GDM1 (cell line): ENCODE measurements at regions not wholly inside any gene's neighbourhood (a gene's known extent, or its start where the extent isn't known, plus 50 kb on each side); places are given as distances from the start of the nearest gene placed in this dataset.
"Not testable (repeated sequence)": the region's sequence is repeated elsewhere in the genome, so short reads cannot be mapped to it uniquely, and the experiment has no call there.

Source experiments
- DNase-seq: peaks from one replicate; lab custom pipeline; 2025; lab: John Stamatoyannopoulos, UW

DNA sequence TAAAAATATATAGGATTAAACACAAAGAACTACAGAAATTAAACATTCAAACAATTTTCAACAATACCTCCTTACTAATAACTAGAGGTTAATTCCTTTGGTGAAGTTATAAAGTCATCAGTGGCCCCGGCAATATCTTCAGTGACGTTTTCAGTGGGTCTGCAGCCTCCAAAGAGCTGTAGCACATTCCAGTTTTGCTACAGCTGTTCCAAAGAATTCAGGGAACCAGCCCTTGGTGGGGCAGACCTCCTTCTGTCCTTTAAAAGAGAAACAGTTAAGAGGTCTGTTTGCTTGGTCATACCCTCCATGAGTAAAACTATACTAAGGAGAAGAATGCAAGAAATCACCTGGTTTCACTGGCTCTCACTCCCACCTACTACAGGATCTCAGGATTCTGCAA is 99.2 kb upstream of the ZDHHC17 start:
- no peak for DNase-seq

GRCh38 chr12:76666290-76666835 is 97.6 kb upstream of the ZDHHC17 start:
- DNase-seq, result no peak

DNA sequence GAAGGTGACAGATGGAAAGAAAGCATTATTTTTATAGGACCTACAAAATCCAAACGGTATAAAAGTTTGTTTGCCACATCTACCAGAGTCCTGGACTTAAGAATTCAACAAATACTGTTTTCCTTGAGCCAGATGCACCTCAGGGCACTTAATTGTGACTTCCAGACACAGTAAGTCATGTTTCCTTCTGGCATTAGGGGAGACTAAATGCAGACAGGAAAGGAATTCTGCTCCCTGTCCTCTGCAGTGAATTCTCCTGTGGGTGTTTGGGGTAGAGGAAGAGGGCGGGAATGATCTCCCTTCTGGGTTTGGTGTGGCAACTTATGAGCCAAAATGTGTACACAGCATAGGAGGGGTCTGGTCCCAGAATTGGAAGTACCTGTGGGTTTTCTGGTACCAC is 93.9 kb upstream of the ZDHHC17 start:
- DNase-seq, result no peak

DNA sequence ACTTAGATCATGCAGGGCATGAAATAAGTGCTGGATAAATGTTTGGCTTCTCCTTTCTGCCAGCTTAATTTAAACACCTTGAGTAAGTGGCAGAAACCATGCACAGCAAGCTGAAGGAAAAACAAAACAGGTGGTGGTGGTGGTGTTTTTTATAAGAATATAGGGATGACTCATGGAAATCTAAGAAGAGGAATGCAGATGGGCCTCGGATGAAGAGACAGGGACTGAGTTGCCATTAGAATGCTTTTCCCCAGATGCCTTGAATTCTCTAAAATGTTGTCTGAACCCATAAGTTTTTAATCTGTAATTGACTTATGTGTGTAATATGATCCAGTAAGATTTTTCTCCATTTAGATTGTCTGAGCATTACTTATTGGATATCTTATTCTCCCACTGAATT is 93.1 kb upstream of the ZDHHC17 start:
- no peak for DNase-seq

- DNase-seq, result no peak
These were observed 89.1 kb upstream of the ZDHHC17 start for GRCh38 chr12:76674669-76675315.

- DNase-seq, result not testable (repeated sequence)
These were observed 87.7 kb upstream of the ZDHHC17 start for GRCh38 chr12:76676261-76676660.

DNA sequence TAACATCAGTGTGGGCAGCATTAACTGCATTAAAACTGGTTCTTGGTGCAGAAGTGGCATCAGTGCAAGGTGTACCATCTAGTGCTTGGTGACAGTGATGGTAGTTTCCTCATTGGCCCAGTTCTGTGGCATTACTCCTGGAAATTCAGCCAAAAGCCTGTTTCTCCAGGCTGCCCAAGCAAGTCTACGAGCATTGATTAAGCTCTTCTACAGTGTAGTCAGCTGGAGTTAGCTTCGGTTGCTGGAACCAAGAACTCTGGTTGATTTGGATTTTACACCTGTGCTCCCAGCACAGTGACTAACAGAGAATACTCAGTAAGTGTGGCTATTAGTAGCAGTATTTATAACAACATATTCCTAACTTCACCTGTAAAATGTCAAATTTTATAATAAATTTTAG is 84.9 kb upstream of the ZDHHC17 start:
- DNase-seq, result no peak

DNA sequence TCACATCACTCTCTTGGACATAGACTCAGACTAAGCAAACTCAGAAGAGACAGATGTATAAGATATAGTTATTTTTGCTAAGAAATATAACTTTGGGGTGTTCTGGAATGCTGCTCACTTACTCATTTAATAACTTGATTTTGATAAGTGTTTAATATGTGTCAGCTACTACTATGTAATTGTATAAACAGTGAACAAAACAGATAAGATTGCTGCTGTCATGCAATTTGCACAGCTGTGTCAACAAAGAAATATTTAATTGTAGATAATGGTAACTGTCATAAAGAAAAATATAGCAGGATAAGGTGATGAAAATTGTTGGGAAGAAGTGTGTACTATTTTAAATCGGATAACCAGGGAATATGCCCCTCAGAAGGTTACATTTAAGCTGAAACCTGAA is 84.1 kb upstream of the ZDHHC17 start:
- DNase-seq, result no peak

DNA sequence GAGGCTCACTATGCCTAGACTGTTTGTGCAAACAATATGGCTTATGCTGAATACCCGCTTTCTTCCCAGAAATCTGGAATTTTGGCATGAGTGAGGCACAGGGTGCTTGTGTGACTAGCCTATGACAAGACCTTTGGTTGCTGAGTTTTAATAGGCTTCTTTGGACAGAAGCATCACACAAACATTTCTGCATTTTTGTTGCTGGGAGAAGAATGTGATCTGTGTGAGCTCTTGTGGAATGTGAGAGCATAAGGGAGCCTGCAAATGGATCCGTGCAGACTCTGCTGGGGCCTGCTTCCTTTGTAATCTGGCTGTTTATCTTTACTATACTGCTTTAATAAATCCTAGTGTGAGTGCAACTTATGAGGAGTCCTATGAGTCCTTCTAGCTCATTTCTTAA is 83.0 kb upstream of the ZDHHC17 start:
- no peak for DNase-seq

GRCh38 chr12:76685246-76685678 is 78.7 kb upstream of the ZDHHC17 start:
- DNase-seq, result no peak

DNA sequence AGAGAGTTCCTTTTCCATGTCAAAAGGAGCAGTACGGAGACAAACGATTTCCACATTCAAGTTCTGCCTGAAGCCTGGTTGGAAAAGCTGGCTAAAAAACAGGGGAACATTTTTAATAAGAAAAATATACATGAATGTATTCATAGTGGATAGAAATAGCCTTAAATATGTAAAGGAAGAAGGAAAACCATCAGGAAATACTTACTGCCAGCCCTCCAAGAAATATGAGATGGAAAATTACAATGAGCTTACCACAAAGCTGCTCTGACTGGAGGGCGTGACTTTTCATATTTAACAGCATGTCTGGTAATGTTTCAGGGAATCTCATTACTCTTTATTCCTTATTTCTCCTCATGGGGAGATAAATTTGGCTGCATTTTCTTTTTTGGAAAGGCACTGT is 75.9 kb upstream of the ZDHHC17 start:
- DNase-seq, result no peak

DNA sequence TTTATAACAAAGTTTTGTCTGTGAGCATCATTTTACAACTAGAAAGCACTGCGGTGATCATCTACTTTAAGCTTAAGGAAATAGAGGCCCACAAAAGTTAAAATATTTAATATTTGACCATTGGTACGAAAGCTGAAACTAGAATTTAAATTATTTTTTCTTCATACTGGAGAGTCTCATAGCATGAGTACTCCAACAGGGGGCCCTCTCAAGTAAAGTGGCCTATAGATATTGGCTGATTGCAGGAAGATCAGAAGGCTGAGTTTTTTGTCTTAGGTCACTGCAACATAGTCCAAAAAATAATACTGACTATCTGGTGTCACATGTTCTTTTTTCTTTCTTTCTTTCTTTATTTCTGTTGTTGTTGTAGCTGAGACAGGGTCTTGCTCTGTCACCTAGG is 75.3 kb upstream of the ZDHHC17 start:
- DNase-seq, result peak; percentile 2

- no peak for DNase-seq
These were observed 72.8 kb upstream of the ZDHHC17 start for GRCh38 chr12:76690921-76691700.

- DNase-seq, result no peak
These were observed 71.1 kb upstream of the ZDHHC17 start for GRCh38 chr12:76692846-76693245.

GRCh38 chr12:76694369-76694768 is 69.5 kb upstream of the ZDHHC17 start:
- DNase-seq, result no peak

DNA sequence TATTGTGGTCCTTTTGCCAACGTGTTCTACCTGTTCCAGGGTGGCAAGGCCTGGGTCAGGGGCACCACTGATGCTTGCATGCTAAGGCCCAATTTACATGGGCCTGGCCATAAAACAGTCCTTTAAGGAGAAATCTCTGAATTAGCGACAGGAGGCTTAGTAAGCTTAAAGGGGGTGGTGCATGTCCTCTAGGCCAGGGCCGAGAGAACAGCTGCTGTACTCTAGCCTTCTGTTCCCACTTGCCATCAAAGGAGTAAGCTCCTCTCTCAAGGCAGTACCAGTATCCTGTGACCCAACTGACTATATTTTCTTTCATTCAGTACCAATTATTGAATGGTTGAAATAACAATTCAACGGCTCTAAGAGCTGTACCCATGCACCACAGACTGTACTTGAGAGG is 67.7 kb upstream of the ZDHHC17 start:
- no peak for DNase-seq

DNA sequence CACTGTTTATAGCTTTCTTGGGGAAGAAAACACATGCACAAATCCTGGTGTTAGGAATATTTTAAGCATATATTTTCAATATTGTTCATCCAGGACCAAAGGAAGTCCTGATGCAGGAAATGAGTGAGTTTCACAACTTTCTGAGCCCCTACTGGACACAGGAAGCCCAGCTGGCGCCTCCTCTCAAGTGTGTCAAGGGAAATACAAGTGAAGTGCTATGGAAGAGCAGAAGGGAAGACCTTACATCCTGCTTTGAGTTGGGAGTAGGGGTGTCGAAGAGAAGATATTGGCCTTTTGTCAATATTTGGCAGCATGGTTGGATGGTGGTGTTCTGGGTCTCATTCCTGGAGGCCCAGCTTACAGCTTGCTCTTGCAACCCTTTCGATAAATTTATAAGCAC is 66.1 kb upstream of the ZDHHC17 start:
- no peak for DNase-seq

DNA sequence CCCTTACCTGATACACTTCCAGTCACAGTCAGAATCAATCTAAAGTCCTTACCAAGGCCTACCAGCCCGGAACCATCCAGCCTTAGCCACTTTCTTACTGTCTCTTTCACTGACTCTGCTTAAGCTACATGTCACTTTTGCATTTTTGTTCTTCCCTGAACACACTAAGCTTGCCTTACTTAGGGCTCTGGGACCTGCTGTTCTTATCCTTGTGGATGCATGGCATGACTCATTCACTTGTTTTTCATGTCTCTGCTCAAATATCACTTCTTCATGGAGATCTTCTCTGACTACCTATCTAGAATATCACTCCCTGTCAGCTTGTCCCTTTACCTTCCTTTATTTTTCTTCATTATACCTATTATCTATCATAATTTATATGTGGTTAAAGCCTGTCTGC is 65.6 kb upstream of the ZDHHC17 start:
- DNase-seq, result no peak

DNA sequence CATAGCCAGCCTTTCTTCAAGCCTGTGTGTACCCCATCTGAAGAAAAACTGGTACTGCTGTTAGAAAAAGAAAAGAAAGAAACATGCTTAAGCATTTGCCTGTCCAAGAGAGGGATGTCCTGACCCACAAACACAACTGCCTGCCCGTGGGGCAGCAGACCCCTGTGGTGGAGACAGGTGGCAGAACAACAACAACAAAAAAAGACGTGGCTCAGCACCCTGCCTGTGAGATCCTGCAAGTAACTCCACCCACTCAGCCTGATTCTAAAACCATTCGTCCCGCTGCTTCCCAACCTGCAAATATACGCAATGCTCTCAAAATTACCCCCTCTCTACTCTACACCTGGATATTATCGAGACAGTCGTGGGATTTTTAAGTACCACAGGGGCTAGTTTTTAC is 64.9 kb upstream of the ZDHHC17 start:
- DNase-seq, result no peak

DNA sequence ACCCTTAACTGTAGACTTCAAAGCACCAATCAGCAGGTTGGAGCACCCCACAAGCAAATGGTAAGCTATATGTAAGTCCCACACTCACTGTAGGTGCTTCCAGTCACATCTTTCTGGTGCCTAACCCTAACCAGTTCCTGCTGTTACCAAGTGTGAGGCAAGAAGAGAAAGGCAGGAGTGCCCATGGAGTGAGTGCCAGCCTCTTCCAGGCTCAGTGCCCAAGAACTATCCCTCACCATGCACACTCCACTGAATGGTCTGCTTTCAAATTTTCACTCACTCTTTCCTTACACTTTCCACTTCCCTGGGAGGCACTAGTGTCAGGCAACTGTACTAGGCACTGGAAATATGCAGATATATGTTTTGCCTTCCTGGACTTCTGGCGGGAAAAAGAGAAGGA is 62.2 kb upstream of the ZDHHC17 start:
- no peak for DNase-seq

DNA sequence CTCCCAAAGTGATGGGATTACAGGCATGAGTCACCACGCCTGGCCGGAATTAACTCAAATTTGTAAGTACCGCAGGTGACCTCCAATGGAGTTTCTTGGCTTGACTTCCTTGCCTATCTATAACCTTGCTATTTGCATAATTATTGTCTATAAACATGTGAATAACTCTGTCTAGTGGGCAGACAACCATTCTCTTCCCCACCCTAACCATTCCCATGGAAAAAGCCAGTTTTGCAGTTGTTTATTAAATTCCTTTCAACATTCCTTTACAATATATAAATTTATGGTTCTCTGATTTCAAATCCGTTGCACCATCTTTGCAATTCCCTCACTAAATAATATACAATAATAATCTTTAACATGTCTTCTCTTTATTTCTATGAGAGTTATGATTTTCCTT is 61.0 kb upstream of the ZDHHC17 start:
- no peak for DNase-seq

GRCh38 chr12:76704693-76705092 is 59.2 kb upstream of the ZDHHC17 start:
- no peak for DNase-seq

GRCh38 chr12:76706101-76706500 is 57.8 kb upstream of the ZDHHC17 start:
- DNase-seq, result peak; percentile 3

DNA sequence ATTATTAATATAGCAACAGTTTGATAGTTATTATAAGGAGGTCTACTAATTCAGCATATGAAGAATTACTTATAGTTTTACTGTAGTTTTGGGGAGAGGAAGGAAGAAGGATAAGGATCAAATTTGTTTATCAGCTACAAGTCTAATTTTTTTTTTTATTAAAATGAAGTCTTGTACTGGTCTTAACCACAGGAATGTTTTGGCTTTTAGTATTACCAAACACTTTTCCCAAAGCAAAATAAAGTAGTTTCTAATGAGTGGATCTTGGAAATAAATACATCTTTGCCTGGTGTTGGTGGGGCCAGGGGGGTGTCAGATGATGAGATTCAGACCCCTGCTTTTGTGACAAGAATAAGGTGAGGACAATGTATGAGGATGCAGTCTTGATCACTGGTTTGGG is 57.2 kb upstream of the ZDHHC17 start:
- no peak for DNase-seq
